ENCODE measurements at regions not wholly inside any gene's neighbourhood (a gene's known extent, or its start where the extent isn't known, plus 50 kb on each side); places are given as distances from the start of the nearest gene placed in this dataset.
"Not testable (repeated sequence)": the region's sequence is repeated elsewhere in the genome, so short reads cannot be mapped to it uniquely, and the experiment has no call there.

- no peak for TF ChIP-seq ZBTB11 (CRISPR knock-in tag; IDR thresholded peaks at IDR 0.05)
- no peak for TF ChIP-seq MTA3 (IDR thresholded peaks at IDR 0.05; ENCODE audit: borderline replicate concordance, low read length)
- no peak for TF ChIP-seq BCL11A (IDR thresholded peaks at IDR 0.05; ENCODE audit: low read depth, low read length)
- TF ChIP-seq TCF7 (IDR thresholded peaks at IDR 0.05; ENCODE audit: borderline replicate concordance) = no peak
- no peak for TF ChIP-seq TAF1 (IDR thresholded peaks at IDR 0.05; ENCODE audit: borderline replicate concordance, low read depth, low read length)
- TF ChIP-seq TARDBP (IDR thresholded peaks at IDR 0.05; ENCODE audit: borderline replicate concordance) = no peak
- no peak for TF ChIP-seq HDAC6 (IDR thresholded peaks at IDR 0.05; ENCODE audit: unreplicated experiment)
- TF ChIP-seq, protein P1, sequence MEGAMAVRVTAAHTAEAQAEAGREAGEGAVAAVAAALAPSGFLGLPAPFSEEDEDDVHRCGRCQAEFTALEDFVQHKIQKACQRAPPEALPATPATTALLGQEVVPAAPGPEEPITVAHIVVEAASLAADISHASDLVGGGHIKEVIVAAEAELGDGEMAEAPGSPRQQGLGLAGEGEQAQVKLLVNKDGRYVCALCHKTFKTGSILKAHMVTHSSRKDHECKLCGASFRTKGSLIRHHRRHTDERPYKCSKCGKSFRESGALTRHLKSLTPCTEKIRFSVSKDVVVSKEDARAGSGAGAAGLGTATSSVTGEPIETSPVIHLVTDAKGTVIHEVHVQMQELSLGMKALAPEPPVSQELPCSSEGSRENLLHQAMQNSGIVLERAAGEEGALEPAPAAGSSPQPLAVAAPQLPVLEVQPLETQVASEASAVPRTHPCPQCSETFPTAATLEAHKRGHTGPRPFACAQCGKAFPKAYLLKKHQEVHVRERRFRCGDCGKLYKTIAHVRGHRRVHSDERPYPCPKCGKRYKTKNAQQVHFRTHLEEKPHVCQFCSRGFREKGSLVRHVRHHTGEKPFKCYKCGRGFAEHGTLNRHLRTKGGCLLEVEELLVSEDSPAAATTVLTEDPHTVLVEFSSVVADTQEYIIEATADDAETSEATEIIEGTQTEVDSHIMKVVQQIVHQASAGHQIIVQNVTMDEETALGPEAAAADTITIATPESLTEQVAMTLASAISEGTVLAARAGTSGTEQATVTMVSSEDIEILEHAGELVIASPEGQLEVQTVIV (IDR thresholded peaks at IDR 0.05; ENCODE audit: borderline replicate concordance, partially characterized antibody) = no peak
- TF ChIP-seq SMAD1 (IDR thresholded peaks at IDR 0.05; ENCODE audit: low read depth, partially characterized antibody) = no peak
Observed at GRCh38 chr6:60754879-60755278, 1531.1 kb downstream of the KHDRBS2 start (continued).

DNA sequence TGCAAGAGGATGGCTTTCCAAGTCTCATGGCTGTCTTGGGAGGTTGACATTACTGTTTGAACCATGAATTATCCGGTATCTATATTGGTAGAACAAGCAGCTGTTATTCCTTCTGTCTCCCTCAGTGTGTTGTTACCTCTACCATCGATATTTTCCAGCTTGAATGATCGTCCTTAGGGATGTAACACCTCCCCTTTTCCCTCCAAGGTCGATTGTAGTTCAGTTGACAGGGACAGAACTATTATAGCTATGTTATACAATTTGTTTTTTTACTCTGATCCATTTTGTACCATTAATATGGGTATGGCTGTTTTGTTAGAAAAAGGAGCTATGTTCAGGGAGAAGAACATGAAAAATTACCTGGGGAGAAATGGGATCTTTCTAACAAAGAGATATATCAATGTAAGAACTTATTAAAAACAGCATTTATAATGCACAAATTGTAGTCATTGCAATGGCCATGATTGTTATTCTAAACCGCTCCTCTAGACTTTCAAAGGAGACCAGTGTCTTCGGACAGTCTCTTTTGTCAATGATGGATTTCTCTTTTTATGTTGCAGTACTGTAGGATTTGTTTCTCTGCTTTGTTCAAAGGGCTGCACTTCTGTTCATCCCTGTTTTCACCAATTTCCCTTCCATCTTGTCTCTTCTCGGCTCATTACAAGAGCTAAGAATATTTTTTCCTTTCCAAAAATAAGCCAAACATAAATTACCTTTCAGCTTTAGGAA is 1535.5 kb downstream of the KHDRBS2 start:
- H3K79me2 ChIP-seq (ENCODE audit: control insufficient read depth, insufficient read depth, low read length); H3K27ac ChIP-seq (ENCODE audit: control insufficient read depth, insufficient read depth); intact Hi-C loops (cut with micrococcal nuclease; ENCODE audit: unreplicated experiment); FAIRE-seq; H3K9ac ChIP-seq (ENCODE audit: control insufficient read depth, insufficient read depth, low read length); H4K20me1 ChIP-seq (ENCODE audit: control insufficient read depth, insufficient read depth); CTCF ChIA-PET; RAD21 ChIA-PET (ENCODE audit: unreplicated experiment); H3K4me1 ChIP-seq (ENCODE audit: control insufficient read depth, insufficient read depth, low read length); H3K4me2 ChIP-seq (ENCODE audit: control insufficient read depth, insufficient read depth); H3K27me3 ChIP-seq (replicated peaks in 1 of 2; ENCODE audit: control insufficient read depth in 2 of 2, insufficient read depth in 2 of 2, low read length in 1 of 2); in situ Hi-C loops (cut with MboI); H3K36me3 ChIP-seq (ENCODE audit: control insufficient read depth in 2 of 2, insufficient read depth in 2 of 2, low read length in 1 of 2); ATAC-seq; BruUV-seq (replicated peaks); DNase-seq (ENCODE audit: low read depth, low spot score); H2AFZ ChIP-seq (ENCODE audit: control insufficient read depth, low read depth, low read length); H3K9me3 ChIP-seq (replicated peaks; ENCODE audit: control insufficient read depth, insufficient read depth, low read length); POLR2A ChIA-PET; SMC1A ChIA-PET (ENCODE audit: uncharacterized antibody, unreplicated experiment); H3K4me3 ChIP-seq: not testable (repeated sequence)
- 2% methylated on average over 7 of the region's 7 CpGs for WGBS (ENCODE audit: insufficient coverage, insufficient replicate concordance, low lambda C conversion rate, missing lambda C conversion rate)

- H3K4me1 ChIP-seq (ENCODE audit: control insufficient read depth, insufficient read depth, low read length); BruUV-seq (replicated peaks); H3K4me2 ChIP-seq (ENCODE audit: control insufficient read depth, insufficient read depth); H4K20me1 ChIP-seq (ENCODE audit: control insufficient read depth, insufficient read depth); H3K9me3 ChIP-seq (replicated peaks; ENCODE audit: control insufficient read depth, insufficient read depth, low read length); in situ Hi-C loops (cut with MboI); H3K27me3 ChIP-seq (replicated peaks in 1 of 2; ENCODE audit: control insufficient read depth in 2 of 2, insufficient read depth in 2 of 2, low read length in 1 of 2); H3K36me3 ChIP-seq (ENCODE audit: control insufficient read depth in 2 of 2, insufficient read depth in 2 of 2, low read length in 1 of 2); H3K9ac ChIP-seq (ENCODE audit: control insufficient read depth, insufficient read depth, low read length); H2AFZ ChIP-seq (ENCODE audit: control insufficient read depth, low read depth, low read length); ATAC-seq; H3K4me3 ChIP-seq; CTCF ChIA-PET; FAIRE-seq; DNase-seq (ENCODE audit: low read depth, low spot score); H3K79me2 ChIP-seq (ENCODE audit: control insufficient read depth, insufficient read depth, low read length); RAD21 ChIA-PET (ENCODE audit: unreplicated experiment); intact Hi-C loops (cut with micrococcal nuclease; ENCODE audit: unreplicated experiment); SMC1A ChIA-PET (ENCODE audit: uncharacterized antibody, unreplicated experiment); H3K27ac ChIP-seq (ENCODE audit: control insufficient read depth, insufficient read depth); POLR2A ChIA-PET: not testable (repeated sequence)
- 0% methylated on average over 2 of the region's 2 CpGs for WGBS (ENCODE audit: insufficient coverage, insufficient replicate concordance, low lambda C conversion rate, missing lambda C conversion rate)
Observed at GRCh38 chr6:60747765-60748556, 1538.1 kb downstream of the KHDRBS2 start.

Data from GM12878 (cell line).